ENCODE measurements at regions not wholly inside any gene's neighbourhood (a gene's known extent, or its start where the extent isn't known, plus 50 kb on each side); places are given as distances from the start of the nearest gene placed in this dataset.

DNA sequence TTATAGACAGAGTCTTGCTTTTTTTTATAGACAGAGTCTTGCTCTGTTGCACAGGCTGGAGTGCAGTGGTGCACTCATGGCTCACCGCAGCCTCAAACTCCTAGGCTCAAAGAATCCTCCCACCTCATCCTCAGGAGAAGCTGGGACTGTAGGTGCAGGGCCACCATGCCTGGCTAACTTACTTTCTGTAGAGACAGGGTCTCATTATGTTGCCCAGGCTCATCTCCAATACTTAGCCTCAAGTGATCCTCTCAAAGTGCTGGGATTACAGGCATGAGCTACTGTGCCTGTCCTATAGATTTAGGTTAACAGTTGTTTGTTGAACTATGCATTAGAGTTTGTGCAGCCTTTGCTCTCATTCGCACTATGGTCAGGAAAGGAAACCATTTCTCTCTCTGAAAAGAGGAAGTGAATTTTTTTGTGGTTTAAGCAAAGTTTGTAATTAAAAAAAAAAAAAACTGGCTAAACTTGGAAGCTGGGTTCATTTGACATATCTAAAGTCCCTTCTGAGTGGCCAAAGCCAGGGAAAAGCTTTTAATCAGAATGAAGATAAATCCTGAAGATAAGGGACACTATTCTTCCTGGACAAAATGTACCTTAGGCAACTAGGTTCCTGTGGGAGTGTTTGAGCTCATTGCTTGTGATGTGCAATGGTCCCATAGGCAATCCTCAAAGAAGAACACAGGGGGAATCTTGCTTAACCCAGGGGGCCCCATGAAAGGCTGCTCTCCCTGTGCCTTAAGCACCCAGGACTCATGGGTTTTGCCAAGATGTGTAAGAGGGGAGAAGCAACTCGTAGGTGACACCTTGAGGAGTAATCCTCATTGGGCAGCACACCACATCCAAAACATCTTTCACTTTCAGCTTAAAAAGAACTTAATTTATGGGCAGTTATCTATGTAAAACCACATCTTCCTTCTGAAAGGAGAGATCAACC lies 201.7 kb downstream of the MREG start:
- Histone ChIP-seq H3K4me2 (ENCODE audit: low read length) (peak overlapping the region; percentile 58), H3K4me3 (ENCODE audit: low read length) (peak overlapping the region; percentile 53), H3K27me3 (ENCODE audit: control insufficient read depth, low read length) (peaks cover 48% of the 10 kb centered on the region), H3K9me2 (replicated peaks; ENCODE audit: control insufficient read depth, low read length) (no peaks in the 10 kb centered on the region), H3F3A (ENCODE audit: control insufficient read depth, insufficient read depth) (peaks cover 8% of the 10 kb centered on the region), H3K79me2 (ENCODE audit: control insufficient read depth, low read length) (no peaks in the 10 kb centered on the region), H3K9me3 (ENCODE audit: control insufficient read depth, insufficient read depth, low read length) (no peaks in the 10 kb centered on the region), H3K27ac (ENCODE audit: low read depth, low read length) (peak overlapping the region; percentile 24; the same call in 1 of the 2 replicates), H4K20me1 (ENCODE audit: control insufficient read depth, insufficient read depth, low read depth, low read length) (no peaks in the 10 kb centered on the region), H3K36me3 (ENCODE audit: control insufficient read depth, low read length) (no peaks in the 10 kb centered on the region), H3K4me1 (ENCODE audit: control insufficient read depth, low read length) (peaks cover 24% of the 10 kb centered on the region)
- TF ChIP-seq, protein P1, sequence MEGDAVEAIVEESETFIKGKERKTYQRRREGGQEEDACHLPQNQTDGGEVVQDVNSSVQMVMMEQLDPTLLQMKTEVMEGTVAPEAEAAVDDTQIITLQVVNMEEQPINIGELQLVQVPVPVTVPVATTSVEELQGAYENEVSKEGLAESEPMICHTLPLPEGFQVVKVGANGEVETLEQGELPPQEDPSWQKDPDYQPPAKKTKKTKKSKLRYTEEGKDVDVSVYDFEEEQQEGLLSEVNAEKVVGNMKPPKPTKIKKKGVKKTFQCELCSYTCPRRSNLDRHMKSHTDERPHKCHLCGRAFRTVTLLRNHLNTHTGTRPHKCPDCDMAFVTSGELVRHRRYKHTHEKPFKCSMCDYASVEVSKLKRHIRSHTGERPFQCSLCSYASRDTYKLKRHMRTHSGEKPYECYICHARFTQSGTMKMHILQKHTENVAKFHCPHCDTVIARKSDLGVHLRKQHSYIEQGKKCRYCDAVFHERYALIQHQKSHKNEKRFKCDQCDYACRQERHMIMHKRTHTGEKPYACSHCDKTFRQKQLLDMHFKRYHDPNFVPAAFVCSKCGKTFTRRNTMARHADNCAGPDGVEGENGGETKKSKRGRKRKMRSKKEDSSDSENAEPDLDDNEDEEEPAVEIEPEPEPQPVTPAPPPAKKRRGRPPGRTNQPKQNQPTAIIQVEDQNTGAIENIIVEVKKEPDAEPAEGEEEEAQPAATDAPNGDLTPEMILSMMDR (IDR thresholded peaks at IDR 0.05; ENCODE audit: low read depth, low read length, poor library complexity, severe bottlenecking): no peak
- peak; percentile 31; the same call in 1 of the 2 replicates for TF ChIP-seq EZH2phosphoT487 (IDR thresholded peaks at IDR 0.05; ENCODE audit: borderline replicate concordance, low read length)

DNA sequence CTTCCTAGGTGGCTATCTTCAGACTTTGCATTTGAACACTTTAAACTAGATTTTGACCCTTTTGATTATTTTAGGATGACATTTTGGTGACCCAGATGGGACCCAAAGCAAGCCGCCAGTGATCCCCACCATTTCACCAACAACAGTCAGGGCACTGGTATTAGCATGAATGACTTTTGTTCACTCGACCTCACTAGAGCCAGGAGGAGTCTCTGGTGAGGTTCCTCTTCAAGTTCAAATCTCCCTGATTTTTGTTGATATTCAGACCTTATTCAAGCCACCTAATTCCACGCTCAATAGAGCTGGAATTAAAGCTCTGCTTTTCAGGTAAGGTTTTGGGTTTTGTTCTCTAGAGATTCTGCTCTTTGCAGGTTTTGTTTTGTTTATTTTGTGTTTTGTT lies 202.3 kb downstream of the MREG start:
- peak overlapping the region; percentile 58 for H3K4me2 ChIP-seq (ENCODE audit: low read length)

DNA sequence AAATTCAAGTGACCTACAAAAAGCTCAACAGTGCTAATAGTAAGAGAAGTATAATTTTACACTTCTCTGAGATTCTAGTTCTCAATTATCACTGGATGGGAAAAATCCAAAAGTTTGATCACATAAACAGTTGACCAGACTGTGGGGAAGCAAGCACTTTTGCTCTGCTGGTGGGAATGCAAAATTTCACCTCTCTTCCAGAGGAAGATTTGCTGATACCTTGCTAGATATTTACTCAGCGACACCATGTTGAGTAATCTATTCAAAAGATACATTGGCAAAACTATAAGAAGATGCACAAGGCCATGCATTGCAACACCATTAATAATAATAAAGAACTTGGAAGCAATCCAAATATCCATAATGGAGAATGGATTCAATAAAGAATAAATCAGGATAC lies 204.4 kb downstream of the MREG start:
- Histone ChIP-seq H3K27me3 (ENCODE audit: control insufficient read depth, low read length) (peaks cover 33% of the 10 kb centered on the region), H3K79me2 (ENCODE audit: control insufficient read depth, low read length) (no peaks in the 10 kb centered on the region), H3K9me3 (ENCODE audit: control insufficient read depth, insufficient read depth, low read length) (no peaks in the 10 kb centered on the region), H4K20me1 (ENCODE audit: control insufficient read depth, insufficient read depth, low read depth, low read length) (no peaks in the 10 kb centered on the region), H3K27ac (ENCODE audit: low read depth, low read length) (no peak overlapping the region), H3K4me1 (ENCODE audit: control insufficient read depth, low read length) (peaks cover 24% of the 10 kb centered on the region), H3K4me3 (ENCODE audit: low read length) (no peak overlapping the region), H3K36me3 (ENCODE audit: control insufficient read depth, low read length) (no peaks in the 10 kb centered on the region), H3K4me2 (ENCODE audit: low read length) (no peak overlapping the region), H3K9me2 (replicated peaks; ENCODE audit: control insufficient read depth, low read length) (no peaks in the 10 kb centered on the region), H3F3A (ENCODE audit: control insufficient read depth, insufficient read depth) (peaks cover 8% of the 10 kb centered on the region)
- TF ChIP-seq, protein P1 (IDR thresholded peaks at IDR 0.05; ENCODE audit: low read depth, low read length, poor library complexity, severe bottlenecking): no peak
- no peak for TF ChIP-seq EZH2phosphoT487 (IDR thresholded peaks at IDR 0.05; ENCODE audit: borderline replicate concordance, low read length)

More for the DNA sequence above, 202.3 kb downstream of the MREG start:
- peaks cover 47% of the 10 kb centered on the region for H3K27me3 ChIP-seq (ENCODE audit: control insufficient read depth, low read length)
- no peak overlapping the region for H3K27ac ChIP-seq (ENCODE audit: low read depth, low read length)
- H4K20me1 ChIP-seq (ENCODE audit: control insufficient read depth, insufficient read depth, low read depth, low read length): no peaks in the 10 kb centered on the region
- H3K4me1 ChIP-seq (ENCODE audit: control insufficient read depth, low read length): peaks cover 24% of the 10 kb centered on the region
- no peak for TF ChIP-seq EZH2phosphoT487 (IDR thresholded peaks at IDR 0.05; ENCODE audit: borderline replicate concordance, low read length)
- TF ChIP-seq, protein P1 (IDR thresholded peaks at IDR 0.05; ENCODE audit: low read depth, low read length, poor library complexity, severe bottlenecking): no peak
- H3K36me3 ChIP-seq (ENCODE audit: control insufficient read depth, low read length): no peaks in the 10 kb centered on the region
- no peaks in the 10 kb centered on the region for H3K9me2 ChIP-seq (replicated peaks; ENCODE audit: control insufficient read depth, low read length)
- H3K4me3 ChIP-seq (ENCODE audit: low read length): peak overlapping the region; percentile 50
- no peaks in the 10 kb centered on the region for H3K79me2 ChIP-seq (ENCODE audit: control insufficient read depth, low read length)
- H3F3A ChIP-seq (ENCODE audit: control insufficient read depth, insufficient read depth): peaks cover 8% of the 10 kb centered on the region
- no peaks in the 10 kb centered on the region for H3K9me3 ChIP-seq (ENCODE audit: control insufficient read depth, insufficient read depth, low read length)

Data from DOHH2 (cell line).